HG02852 (cell line): ENCODE measurements at regions not wholly inside any gene's neighbourhood (a gene's known extent, or its start where the extent isn't known, plus 50 kb on each side); places are given as distances from the start of the nearest gene placed in this dataset.
A peak's percentile ranks its signal among the peaks of the same experiment; 100 is the strongest.
"Not testable (repeated sequence)": the region's sequence is repeated elsewhere in the genome, so short reads cannot be mapped to it uniquely, and the experiment has no call there.

ENCODE experiments used
- ATAC-seq: cut with Tn5 transposase; IDR thresholded peaks from one replicate; pipeline ENCODE4 v1.9.1; 2021; ENCODE audit warnings: mild to moderate bottlenecking, moderate library complexity; ENCODE audit not compliant: unreplicated experiment

DNA sequence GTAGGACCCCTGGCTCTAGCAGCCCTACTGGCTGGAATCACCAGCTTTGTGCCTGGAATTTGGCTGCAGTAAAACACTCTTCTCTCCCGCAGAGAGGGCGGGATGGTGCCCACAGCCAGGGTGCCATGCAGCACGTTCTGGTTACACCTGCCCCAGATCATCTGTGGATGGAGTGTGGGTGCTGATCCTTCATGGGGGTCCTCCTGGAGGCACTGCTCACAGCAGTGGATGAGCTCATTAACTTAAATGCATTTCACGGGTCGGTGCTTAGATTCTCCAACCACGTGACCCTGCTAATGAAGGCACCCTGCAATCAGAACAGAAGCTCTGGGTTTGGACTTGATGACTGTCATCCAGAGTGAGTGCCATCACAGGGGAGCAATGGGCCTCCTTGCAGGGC lies 138.6 kb upstream of the AFDN start:
- ATAC-seq = no peak

DNA sequence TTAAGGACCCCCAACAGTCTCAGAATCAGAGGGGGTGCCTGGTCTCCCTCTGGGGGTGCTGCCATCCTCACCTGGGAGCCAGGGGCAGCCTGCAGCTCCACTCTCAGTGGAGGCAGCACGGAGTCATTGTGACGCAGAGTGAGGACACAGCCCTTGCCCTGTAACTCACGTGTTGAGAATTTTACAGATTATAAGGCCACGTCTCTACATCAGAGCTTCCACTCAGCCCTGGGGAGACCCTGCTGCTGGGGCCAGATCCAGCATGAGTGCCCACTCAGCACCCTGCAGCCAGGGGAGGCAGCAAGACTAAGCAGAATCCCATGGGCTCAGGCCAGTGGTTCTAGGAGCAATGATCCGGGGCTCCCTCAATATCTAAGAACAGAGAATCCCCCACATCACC lies 137.4 kb upstream of the AFDN start:
- no peak for ATAC-seq

DNA sequence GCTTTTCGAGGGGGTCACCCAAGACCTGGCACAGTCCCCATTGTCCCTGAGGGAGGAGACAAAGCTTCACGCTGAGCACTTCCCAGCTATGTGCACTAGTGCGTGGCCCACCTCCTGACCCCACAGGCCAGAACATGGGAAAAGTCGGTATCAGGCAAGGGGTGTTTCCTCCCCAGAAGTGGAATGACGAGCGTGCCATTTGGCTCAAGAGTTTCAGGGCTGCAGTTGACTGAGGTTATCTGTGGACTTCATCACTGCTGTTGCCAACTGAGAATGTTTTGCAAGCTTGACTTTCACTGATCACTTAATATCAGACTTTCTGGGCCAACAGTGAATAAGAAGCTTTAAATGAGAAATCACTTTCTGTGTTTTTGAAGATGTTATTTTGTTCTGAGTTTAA lies 137.0 kb upstream of the AFDN start:
- ATAC-seq = no peak

DNA sequence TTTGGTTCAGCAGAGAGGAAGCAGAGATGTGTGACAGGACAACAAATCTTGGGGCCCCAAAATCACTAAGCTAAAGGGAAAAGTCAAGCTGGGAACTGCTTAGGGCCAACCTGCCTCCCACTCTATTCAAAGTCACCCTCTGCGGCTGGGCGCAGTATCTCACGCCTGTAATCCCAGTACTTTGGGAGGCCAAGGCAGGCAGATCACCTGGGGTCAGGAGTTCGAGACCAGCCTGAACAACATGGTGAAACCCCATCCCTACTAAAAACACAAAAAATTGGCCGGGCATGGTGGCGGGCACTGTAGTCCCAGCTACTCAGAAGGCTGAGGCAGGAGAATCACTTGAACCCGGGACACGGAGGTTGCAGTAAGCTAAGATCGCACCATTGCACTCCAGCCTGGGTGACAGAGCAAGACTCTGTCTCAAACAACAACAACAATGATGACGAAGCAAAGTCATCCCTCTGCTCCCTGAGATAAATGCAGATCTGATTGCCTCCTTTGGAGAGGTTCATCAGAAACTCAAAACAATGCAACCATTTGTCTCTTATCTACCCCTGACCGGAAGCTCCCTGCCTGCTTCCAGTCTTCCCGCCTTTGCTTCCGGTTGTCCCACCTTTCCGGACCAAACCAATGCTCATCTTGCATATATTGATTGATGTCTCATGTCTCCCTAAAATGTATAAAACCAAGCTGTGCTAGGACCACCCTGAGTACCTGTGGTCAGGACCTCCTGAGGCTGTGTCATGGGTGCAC lies 136.4 kb upstream of the AFDN start:
- not testable (repeated sequence) for ATAC-seq

DNA sequence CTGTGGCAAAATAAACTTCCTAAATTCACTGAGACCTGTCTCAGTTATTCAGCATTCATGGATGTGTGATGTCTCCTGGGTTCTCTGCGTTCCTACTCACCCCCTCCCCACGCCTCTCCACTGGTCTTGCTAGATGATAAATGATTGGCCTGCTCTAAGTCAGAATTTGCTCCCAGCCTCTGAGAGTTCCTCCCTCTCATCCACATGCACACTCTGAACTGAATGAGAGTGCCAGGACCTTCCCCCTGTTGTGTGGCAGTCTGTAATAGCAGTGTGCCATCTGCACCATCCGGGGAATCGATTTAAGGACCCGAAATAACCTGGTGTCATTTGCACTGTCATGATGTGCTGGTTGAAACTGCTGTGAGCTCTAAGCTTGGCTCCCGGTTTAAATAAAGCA lies 135.8 kb upstream of the AFDN start:
- no peak for ATAC-seq

DNA sequence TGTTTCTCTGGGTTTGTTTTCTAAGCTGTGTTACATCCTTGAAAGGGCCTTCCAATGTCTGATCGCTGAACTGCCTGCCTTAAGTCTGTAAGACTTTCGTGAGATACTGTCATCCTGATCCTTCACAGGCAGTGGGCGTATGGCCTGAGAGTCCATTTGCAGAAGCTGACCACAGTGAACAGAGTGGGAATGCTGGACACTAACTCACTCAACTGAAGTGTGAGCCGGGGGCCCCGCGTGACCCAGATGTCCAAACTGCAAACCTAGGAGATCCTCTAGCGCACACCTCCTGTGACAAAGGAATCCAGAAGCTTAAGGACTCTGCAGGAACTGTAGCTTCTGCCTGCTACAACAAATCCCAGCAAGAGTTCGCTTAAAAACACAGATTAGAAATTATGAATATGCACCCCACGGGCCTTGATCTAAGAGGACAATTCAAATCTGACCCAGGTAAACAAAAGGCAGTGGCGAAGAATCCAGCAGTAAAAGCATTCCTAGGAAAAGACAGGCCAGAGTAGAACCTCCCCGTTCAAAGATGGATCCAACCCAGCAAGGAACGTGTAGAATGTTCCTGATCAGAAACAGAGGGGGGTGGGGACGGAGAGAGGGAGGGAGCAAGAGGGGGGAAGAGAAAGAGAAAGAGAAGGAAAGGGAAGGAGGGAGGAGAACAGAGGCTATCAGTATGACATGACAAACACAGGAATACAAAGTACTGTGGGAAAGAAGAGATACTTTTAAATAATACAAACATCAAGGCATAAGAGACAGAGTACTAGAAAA lies 135.0 kb upstream of the AFDN start:
- no peak for ATAC-seq

DNA sequence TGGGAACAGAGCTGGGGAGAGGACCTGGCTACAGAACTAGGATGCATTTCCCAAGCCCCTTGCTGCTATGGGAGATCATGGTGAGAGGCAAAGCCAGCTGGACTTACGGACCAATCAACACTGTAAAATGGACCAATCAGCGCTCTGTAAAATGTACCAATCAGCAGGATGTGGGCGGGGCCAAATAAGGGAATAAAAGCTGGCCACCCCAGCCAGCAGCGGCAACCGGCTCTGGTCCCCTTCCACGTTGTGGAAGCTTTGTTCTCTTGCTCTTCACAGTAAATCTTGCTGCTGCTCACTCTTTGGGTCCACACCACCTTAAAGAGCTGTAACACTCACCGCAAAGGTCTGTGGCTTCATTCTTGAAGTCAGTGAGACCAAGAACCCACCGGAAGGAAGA lies 133.2 kb upstream of the AFDN start:
- not testable (repeated sequence) for ATAC-seq

DNA sequence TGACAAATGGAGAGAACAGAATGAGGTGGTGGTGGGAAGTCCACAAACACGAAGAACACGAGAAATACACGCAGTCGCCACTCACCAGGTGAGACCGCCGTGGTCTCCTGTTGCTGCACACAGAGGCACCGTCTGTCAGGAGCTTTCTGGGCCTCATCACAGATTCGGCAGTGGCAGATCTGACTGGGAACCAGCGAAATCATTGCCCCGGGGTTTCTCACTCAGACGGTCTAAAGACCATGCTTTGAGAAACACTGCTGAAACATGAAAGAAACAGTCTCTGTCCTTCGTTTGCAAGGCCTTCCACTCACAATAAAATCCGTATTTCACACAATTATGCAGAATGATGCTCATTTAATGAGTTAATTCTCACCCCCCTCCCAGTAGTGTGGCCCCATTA lies 130.9 kb upstream of the AFDN start:
- ATAC-seq = no peak

DNA sequence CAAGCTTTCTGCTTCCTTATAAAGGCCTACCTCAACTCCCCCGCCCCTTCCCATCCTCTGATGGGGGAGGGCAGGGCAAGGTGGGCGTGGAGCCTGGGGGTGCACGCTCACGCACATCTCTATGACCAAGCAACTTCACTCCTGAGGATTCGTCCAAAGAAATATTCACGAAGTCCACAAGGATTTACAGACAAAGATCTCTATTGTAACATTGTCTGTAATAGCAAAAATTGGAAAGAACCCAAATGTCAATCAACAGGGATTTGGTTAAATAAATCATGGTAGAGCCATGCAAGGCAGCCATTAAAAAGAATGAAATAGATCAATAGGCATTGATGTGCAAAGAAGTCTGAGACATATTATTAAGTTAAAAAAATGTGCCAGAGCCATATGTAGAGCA lies 130.4 kb upstream of the AFDN start:
- ATAC-seq = no peak

DNA sequence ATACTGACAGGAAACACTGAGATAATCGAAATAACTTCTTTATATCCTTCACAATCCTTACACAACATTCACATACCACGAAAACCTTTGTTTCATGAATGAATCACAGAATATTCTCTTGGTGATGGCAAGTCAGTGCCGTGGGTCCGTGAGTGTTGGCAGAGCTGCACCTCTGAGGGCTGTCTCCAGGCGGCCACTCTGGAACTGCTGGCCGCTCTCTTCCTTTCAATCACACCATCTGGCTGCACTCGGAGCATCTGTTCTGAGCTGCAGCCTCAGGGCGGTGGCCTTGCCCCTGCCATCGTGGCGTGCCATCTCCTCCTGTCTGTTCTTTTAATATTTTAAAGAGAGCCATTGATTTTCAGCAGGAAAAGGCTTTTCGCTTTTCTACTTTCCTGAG lies 129.4 kb upstream of the AFDN start:
- no peak for ATAC-seq

DNA sequence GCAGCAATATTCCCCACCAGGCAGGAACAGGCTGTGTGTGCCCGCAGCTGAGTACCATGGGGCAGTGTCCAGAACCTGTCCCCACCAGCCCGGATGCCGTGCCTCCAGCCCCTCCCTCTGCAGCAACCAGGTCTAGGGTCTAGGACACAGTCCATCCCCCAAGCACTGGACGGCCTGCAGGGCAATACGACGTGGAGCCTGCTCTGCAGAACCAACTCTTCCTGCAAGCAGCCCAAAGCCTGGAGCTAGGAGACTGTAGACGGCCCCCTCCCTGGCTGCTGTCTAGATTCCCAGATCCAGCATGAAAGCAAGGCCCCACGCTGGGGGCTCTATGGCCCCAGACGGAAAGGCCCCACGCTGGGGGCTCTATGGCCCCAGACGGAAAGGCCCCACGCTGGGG lies 128.2 kb upstream of the AFDN start:
- ATAC-seq = no peak

DNA sequence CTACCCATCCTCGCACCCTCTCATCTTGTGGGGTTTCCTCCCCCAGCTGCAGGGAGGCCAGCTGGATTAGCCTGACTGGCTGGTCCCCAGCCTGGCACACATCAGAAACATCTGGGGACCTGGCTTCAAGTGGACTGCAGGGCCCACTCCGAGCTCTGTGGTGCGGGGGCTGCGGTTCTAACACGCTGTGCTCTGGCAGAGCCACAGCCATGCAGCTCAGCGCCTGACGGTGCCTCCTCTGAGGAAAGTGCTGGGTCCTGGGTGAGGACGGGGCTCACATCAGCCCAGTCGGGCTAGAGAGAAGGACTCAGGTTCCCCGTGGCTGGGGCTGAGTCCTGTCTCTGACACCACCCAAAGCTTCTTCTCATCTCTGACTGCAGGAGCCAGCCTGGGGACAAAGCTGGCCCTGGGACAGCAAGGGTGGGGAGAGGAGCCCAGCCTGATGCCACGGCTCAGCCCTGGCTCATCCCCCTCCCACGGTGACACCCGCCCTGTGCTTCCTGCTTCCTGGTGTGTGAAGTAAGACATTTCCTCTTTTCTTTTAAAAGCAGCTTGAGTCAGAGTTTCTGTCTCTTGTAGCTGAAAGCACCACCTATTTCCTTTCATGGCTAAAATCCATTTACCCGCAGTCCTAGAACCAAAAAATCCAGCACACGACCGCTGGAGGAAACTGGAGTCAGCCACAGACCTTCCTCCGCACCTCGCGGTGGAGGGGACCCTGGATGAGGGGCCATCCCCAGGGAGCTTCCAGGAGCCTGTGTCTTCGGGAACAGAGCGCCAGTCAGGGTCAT lies 127.4 kb upstream of the AFDN start:
- peak; percentile 94 for ATAC-seq

DNA sequence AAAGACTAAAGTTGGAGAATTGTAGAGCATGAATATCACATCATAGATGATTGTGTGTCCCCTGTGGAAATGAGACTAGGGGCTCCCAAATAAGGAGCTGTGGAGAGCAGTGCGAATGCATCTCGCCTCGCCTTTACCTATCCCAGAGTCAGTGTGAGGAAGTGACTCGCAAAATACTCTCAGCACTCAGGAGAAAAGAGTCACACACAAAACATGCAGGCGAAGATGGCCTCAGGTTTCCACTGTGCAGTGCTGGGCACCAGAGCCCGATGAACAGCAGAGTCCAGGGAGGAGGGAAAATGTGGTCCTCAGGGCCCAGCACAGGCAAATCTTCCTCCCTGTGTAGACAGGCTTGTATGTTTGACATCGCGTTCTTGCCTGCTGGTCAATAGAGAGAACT lies 126.5 kb upstream of the AFDN start:
- no peak for ATAC-seq

DNA sequence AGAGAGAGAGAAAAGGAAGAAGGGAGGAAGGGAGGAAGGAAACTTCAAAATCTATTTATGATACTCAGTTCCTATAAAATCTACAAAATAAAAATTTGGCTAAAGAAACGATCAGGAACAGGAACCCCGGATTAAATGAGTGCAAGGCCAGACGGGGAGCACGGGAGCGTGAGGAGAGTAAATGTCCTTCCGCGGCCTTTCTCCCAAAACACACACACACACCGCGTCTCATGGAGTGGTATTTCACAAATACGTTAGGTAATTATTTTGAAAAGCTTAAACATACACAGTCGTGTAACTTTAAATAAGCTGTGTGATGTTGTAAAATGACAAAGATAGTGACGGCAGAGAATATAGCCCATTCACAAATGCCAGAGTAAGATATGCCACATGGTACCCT lies 125.7 kb upstream of the AFDN start:
- no peak for ATAC-seq

DNA sequence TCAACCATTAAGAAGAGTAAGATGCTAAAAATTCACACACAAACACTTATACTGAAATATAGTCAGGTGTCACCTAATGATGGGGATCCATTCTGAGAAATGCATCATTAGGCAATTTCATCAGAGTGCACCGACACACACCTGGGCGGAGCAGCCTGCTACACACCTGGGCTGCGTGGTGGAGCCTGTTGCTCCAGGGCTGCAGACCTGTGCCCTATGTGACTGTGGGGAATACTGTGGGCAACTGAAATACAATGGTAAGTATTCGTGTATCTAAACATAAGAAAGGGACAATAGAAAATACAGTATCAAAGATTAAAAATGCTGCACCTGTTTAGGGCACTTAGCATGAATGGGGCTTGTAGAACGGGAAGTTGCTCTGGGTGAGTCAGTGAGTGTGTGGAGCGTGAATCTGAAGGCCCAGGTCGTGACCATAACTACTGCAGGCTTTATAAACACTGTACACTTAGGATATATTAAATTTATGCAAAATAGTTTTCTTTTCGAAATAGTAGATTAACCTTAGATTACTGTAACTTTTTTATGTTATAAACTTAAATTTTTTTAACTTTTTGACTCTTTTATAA lies 124.4 kb upstream of the AFDN start:
- no peak for ATAC-seq

DNA sequence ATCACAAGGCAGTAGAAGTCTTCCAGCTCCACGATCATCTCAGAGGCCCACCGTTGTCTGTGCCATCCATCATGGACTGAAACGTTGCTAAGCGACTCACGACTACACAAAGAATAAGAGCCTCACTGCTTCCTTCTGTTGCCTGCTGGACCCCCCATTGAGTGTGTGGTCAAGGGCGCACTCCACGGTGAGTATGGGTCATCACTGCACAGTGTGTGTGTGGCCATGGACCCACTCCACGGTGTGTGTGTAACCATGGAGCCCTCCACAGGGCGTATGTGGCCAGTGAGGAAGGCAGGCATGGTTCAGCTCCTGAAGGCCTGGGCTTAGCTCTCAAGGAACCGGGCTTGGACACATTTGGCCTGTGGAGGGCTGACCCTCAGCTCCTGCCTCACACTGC lies 123.4 kb upstream of the AFDN start:
- ATAC-seq = no peak

DNA sequence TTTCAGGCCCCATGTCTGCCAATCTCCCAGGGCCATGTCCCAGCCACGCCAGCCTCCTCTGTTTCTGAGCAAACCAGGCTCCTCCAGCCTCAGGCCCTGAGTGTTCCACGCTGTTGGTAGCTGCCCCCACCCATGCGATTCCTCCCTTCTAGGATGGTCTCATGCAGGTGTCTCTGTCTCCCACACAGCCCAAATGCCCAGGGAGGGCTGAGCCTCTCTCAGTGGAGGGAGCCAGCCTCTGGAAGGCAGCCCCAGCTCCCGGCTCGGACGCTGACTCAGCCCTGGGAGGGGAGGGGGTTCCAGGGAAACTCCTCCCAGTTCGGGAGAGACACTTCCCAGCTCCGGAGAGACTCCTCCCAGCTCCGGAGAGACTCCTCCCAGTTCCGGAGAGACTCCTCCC lies 122.9 kb upstream of the AFDN start:
- no peak for ATAC-seq

DNA sequence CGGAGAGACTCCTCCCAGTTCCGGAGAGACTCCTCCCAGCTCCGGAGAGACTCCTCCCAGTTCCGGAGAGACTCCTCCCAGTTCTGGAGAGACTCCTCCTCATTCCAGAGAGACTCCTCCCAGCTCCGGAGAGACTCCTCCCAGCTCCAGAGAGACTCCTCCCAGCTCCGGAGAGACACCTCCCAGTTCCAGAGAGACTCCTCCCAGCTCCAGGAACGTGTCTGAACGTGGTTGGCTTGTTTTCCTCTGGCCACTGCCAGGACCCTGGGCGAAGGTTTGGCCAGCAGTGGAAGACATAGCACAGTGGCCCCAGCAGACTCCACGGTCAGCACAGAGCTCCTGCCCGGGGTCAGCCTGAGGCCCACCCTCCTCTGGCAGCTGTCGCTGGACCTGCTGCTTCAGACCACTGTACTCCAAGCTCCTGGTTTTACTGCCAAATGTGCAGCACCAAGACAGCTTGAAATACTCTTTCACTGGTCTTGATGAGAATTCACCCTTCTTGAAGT lies 122.3 kb upstream of the AFDN start:
- ATAC-seq = no peak

DNA sequence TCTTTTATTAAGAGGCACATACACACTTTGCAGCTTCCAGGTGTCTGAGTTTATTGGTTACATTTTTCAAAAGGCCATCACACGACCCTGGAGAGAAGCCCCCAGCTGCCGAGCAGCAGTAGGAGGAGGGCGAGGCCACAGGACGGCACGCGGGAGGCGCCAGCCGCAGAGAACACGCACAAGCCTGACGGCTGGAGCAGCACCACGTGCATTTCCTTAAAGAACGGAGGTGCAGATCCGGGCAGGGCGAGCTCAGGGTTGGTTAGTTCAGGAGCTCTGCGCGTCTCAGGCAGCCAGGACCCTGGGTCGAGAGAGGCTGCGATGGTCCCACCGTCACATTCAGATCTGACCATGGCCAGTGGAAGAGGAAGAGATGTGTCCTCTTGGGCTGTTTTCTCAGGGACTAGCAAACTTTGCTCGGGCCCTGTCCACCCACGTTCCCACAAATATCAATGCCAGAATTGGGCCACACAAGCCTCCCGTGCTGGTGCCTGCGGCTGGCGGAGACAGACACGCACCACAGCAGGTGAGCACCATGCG lies 121.4 kb upstream of the AFDN start:
- no peak for ATAC-seq

DNA sequence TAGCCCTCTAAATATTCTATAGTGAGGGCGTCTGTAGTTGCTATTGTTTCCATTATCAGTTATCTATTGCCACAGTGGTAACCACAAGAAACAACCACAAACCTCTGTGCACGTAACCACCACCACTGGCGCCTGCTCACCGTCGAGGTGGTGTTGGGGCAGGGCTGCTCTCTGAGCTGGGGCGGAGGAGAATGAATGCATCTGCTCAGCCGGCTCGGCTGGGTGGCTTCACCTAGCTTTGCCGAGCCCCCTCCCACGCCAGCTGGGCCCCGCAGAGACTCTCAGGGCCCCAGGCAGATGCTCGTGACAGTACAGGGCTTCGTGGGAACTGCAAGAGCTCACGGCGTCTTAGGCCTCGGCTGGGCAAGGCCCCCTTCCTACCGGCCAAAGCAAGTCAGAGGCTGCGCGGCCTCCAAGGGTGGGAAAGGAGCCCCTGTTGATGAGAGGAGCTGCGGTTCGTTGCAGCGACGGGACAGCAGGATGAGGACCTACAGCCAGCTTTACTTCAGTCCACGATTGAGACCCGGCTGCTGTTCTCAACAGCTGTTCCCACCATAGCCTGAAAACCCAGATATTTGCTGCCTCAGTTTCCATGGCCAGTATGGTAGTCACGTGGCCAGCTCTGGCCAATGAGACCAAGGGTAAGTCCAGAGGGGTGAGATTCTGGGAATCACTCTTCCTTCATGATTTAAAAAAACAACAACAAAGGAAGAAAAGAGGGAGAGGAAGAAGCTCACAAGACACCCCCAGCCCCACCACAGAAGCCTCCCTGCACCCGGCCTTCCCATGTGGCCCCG lies 120.2 kb upstream of the AFDN start:
- peak; percentile 98 for ATAC-seq
